GM12864 (cell line): ENCODE measurements at regions not wholly inside any gene's neighbourhood (a gene's known extent, or its start where the extent isn't known, plus 50 kb on each side); places are given as distances from the start of the nearest gene placed in this dataset.

ENCODE experiments used
- DNase-seq: peaks from one replicate; pipeline ENCODE4 v3.0.0-alpha.2; 2011; ENCODE audit warnings: low read depth
- H3K4me3 ChIP-seq: 2 replicates; pipeline ENCODE4 v1.5.1; 2011; ENCODE audit warnings: mild to moderate bottlenecking, low read depth, low read length, control low read depth
- TF ChIP-seq, protein P1 (sequence below): IDR thresholded peaks from 2 replicates; pipeline ENCODE4 v1.5.1; 2011; ENCODE audit warnings: low read depth, mild to moderate bottlenecking, moderate library complexity, low read length, control low read depth, inconsistent platforms; ENCODE audit errors: missing control alignments

DNA sequence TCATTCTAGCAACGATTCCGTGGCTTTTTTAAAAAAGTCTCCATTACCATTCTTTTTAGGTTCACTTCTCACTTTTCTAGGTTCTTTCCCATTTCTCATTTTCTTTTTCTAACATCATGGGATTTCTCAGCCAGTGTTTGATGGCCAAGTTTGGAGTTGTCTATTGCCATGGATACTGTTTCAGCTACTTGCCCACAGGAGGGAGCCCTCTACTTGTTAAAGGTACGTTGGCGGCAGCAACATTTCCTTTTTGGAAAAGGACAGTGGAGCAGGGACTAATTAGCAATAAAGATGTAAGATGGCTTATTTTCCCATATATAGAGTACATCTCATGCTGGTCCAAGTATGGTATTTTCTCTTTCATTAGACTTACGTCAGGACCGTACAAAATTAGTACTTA lies 2257.5 kb upstream of the C9orf72 start:
- DNase-seq = no peak
- TF ChIP-seq, protein P1, sequence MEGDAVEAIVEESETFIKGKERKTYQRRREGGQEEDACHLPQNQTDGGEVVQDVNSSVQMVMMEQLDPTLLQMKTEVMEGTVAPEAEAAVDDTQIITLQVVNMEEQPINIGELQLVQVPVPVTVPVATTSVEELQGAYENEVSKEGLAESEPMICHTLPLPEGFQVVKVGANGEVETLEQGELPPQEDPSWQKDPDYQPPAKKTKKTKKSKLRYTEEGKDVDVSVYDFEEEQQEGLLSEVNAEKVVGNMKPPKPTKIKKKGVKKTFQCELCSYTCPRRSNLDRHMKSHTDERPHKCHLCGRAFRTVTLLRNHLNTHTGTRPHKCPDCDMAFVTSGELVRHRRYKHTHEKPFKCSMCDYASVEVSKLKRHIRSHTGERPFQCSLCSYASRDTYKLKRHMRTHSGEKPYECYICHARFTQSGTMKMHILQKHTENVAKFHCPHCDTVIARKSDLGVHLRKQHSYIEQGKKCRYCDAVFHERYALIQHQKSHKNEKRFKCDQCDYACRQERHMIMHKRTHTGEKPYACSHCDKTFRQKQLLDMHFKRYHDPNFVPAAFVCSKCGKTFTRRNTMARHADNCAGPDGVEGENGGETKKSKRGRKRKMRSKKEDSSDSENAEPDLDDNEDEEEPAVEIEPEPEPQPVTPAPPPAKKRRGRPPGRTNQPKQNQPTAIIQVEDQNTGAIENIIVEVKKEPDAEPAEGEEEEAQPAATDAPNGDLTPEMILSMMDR = no peak
- H3K4me3 ChIP-seq = no peak overlapping the region

- TF ChIP-seq, protein P1 = no peak
- DNase-seq = no peak
- no peak overlapping the region for H3K4me3 ChIP-seq
Observed at GRCh38 chr9:29838491-29839020, 2265.3 kb upstream of the C9orf72 start.

DNA sequence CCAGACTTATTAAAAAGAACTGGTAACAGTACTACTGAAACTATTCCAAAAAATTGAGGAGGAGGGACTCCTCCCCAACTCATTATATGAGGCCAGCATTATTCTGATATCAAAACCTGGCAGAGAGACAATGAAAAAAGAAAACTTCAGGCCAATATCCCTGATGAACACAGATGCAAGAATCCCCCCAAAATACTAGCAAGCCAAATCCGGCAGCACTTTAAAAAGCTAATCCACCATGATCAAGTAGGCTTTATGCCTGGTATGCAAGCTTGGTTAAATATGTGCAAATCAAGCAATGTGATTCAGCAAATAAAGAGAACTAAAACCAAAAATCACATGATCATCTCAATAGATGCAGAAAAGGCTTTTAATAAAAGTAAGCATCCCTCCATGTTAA lies 2271.0 kb upstream of the C9orf72 start:
- H3K4me3 ChIP-seq = no peak overlapping the region
- TF ChIP-seq, protein P1 = no peak
- DNase-seq = no peak

GRCh38 chr9:29850664-29851063 lies 2277.4 kb upstream of the C9orf72 start:
- no peak for DNase-seq
- no peak overlapping the region for H3K4me3 ChIP-seq
- TF ChIP-seq, protein P1 = no peak

DNA sequence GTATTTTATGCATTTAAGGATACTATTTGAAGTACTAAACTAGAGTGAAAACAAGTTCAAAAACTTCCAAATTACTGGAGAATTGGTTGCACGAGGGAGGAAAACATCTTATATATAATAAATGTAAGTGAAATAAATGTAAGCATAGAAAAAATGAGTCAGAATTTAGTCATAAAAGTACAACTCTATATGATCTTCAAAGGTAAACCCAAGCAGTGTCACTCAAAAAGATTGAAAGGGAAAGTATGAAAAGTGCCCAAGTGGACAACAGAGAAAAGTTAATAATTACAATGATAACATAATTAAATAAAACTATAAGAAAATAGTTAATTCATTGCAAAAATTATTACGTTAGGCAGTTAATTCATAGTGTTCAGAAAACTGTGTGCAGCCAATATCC lies 2288.5 kb upstream of the C9orf72 start:
- TF ChIP-seq, protein P1 = no peak
- DNase-seq = no peak
- H3K4me3 ChIP-seq = no peak overlapping the region

GRCh38 chr9:29865764-29866313 lies 2292.6 kb upstream of the C9orf72 start:
- no peak overlapping the region for H3K4me3 ChIP-seq
- DNase-seq = no peak
- TF ChIP-seq, protein P1 = no peak

GRCh38 chr9:29866556-29866955 lies 2293.3 kb upstream of the C9orf72 start:
- TF ChIP-seq, protein P1 = no peak
- DNase-seq = no peak

More at GRCh38 chr9:29866556-29866955, 2293.3 kb upstream of the C9orf72 start:
- no peak overlapping the region for H3K4me3 ChIP-seq
